ENCODE measurements at regions not wholly inside any gene's neighbourhood (a gene's known extent, or its start where the extent isn't known, plus 50 kb on each side); places are given as distances from the start of the nearest gene placed in this dataset.
A peak's percentile ranks its signal among the peaks of the same experiment; 100 is the strongest.

DNA sequence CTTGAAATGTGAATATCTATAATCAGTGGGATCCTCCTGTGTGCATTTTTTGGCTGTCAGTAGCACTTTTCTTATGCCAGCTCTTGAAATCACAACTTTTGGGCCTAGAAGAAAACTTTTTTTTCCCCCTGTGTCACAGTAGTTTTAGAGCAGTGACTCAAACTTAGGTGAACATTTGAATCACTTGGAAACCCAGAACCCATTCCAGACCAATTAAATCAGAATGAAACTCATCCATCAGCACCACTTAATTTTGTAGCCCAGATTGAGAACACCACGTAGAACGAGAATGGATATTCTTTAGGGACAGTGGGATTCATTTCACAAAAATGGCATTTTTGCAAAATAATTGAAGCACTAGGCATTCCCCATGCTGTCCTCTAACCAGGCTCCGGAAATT, 224.8 kb upstream of the NANOGP8 start:
- H3K9ac ChIP-seq (replicated peaks; ENCODE audit: extremely low read depth, insufficient read depth, low read length): peak overlapping the region; percentile 19
- ChIA-PET POLR2A (no interaction called here), CTCF (interaction anchor here (0.9 to 10.3 kb wide), 5 partner anchors 11 to 231 kb away, joined by 3 to 82 read pairs (median 5); no protein-coding TSS in a partner anchor)
- H3K27me3 ChIP-seq (ENCODE audit: control insufficient read depth in 2 of 2, insufficient read depth in 2 of 2, low read length in 2 of 2): no peaks in the 10 kb centered on the region
- H3K79me2 ChIP-seq (ENCODE audit: control insufficient read depth, insufficient read depth, low read length): no peaks in the 10 kb centered on the region
- intact Hi-C loops (cut with micrococcal nuclease): loop anchor here (5.0 to 10.0 kb wide), 6 partner anchors 132 to 1787 kb away; partner anchors contain the start of gene ZNF770
- H3K4me2 ChIP-seq (ENCODE audit: insufficient read depth, low read length): no peak overlapping the region
- H4K20me1 ChIP-seq (replicated peaks; ENCODE audit: control insufficient read depth, extremely low read depth, insufficient read depth, low read length): no peaks in the 10 kb centered on the region
- H2AFZ ChIP-seq (ENCODE audit: low read depth, low read length): no peak overlapping the region
- H3K36me3 ChIP-seq (ENCODE audit: control insufficient read depth in 2 of 2, extremely low read depth in 1 of 2, insufficient read depth in 2 of 2, low read length in 2 of 2): no peaks in the 10 kb centered on the region
- no peak for DNase-seq (ENCODE audit: low read depth, low spot score)
- H3K9me3 ChIP-seq (replicated peaks; ENCODE audit: control insufficient read depth, insufficient read depth, low read length): no peaks in the 10 kb centered on the region
- H3K9me1 ChIP-seq (replicated peaks; ENCODE audit: control insufficient read depth, extremely low read depth, insufficient read depth, low read length): no peaks in the 10 kb centered on the region
- no peak overlapping the region for H3K27ac ChIP-seq (ENCODE audit: insufficient read depth, low read depth, low read length)
- FAIRE-seq: no peak
- H3K4me3 ChIP-seq (replicated peaks in 1 of 3; ENCODE audit: insufficient read depth in 1 of 3, low read depth in 1 of 3, low read length in 3 of 3): no peak overlapping the region
- H3K4me1 ChIP-seq (ENCODE audit: control insufficient read depth, extremely low read depth, insufficient read depth, low read length): peaks cover 54% of the 10 kb centered on the region
- dilution Hi-C loops (cut with MboI; ENCODE audit: extremely low pct_ligation_motif_present, low sequenced_read_pairs): no loop called here
- no TSS peak for BruUV-seq (replicated peaks)
- no peak for TF ChIP-seq POLR2AphosphoS5 (IDR thresholded peaks at IDR 0.05; ENCODE audit: insufficient read depth, low read depth, low read length)
- TF ChIP-seq GATA2 (IDR thresholded peaks at IDR 0.05; ENCODE audit: insufficient read depth, insufficient read length, low read depth, low read length): no peak
- TF ChIP-seq, protein P1, sequence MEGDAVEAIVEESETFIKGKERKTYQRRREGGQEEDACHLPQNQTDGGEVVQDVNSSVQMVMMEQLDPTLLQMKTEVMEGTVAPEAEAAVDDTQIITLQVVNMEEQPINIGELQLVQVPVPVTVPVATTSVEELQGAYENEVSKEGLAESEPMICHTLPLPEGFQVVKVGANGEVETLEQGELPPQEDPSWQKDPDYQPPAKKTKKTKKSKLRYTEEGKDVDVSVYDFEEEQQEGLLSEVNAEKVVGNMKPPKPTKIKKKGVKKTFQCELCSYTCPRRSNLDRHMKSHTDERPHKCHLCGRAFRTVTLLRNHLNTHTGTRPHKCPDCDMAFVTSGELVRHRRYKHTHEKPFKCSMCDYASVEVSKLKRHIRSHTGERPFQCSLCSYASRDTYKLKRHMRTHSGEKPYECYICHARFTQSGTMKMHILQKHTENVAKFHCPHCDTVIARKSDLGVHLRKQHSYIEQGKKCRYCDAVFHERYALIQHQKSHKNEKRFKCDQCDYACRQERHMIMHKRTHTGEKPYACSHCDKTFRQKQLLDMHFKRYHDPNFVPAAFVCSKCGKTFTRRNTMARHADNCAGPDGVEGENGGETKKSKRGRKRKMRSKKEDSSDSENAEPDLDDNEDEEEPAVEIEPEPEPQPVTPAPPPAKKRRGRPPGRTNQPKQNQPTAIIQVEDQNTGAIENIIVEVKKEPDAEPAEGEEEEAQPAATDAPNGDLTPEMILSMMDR (IDR thresholded peaks at IDR 0.05; ENCODE audit: extremely low read depth in 1 of 2, insufficient read depth in 1 of 2, low read depth in 1 of 2, low read length in 2 of 2): no peak
- no peak for TF ChIP-seq POLR2A (IDR thresholded peaks at IDR 0.05; ENCODE audit: low read depth, low read length)
- TF ChIP-seq MYC (IDR thresholded peaks at IDR 0.05; ENCODE audit: low read depth, low read length): no peak
- TF ChIP-seq, protein P2, sequence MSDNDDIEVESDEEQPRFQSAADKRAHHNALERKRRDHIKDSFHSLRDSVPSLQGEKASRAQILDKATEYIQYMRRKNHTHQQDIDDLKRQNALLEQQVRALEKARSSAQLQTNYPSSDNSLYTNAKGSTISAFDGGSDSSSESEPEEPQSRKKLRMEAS (IDR thresholded peaks at IDR 0.05; ENCODE audit: insufficient read depth, insufficient read length): no peak
- TF ChIP-seq FOS (IDR thresholded peaks at IDR 0.05; ENCODE audit: borderline replicate concordance, insufficient read depth, low read length): no peak
- no peak for TF ChIP-seq JUN (IDR thresholded peaks at IDR 0.05; ENCODE audit: borderline replicate concordance, insufficient read depth, insufficient read length, low read depth)
- no peak for TF ChIP-seq EZH2 (IDR thresholded peaks at IDR 0.05; ENCODE audit: borderline replicate concordance, low read depth, low read length, severe bottlenecking)

All from endothelial cell of umbilical vein (primary cell).